HEK293T (cell line): ENCODE measurements at regions not wholly inside any gene's neighbourhood (a gene's known extent, or its start where the extent isn't known, plus 50 kb on each side); places are given as distances from the start of the nearest gene placed in this dataset.

Experiments used
- CTCF ChIA-PET: fragments of 350-600 bp; formaldehyde crosslinking; extraction: SDS; loops from one replicate; lab custom pipeline; 2021; ENCODE audit warnings: antibody characterized with exemption, inconsistent platforms; lab: Yijun Ruan, JAX
- POLR2A ChIA-PET: fragments of 350-600 bp; formaldehyde crosslinking; extraction: SDS; loops from one replicate; lab custom pipeline; 2020; ENCODE audit warnings: antibody characterized with exemption, inconsistent platforms; lab: Yijun Ruan, JAX
- DNase-seq: peaks from one replicate; pipeline ENCODE4 v3.0.0; 2012; ENCODE audit warnings: mixed read lengths; ENCODE audit errors: extremely low spot score
- ARNT ChIP-seq: fragments of 450-650 bp; IDR thresholded peaks from 2 replicates; pipeline ENCODE4 v1.6.1; 2017; ENCODE audit warnings: mild to moderate bottlenecking
- BHLHE40 ChIP-seq: fragments of 450-650 bp; IDR thresholded peaks from 2 replicates; pipeline ENCODE4 v1.6.1; 2016; ENCODE audit warnings: mild to moderate bottlenecking, moderate library complexity, borderline replicate concordance
- CTBP1 ChIP-seq: fragments of 450-650 bp; IDR thresholded peaks from 2 replicates; pipeline ENCODE4 v1.6.1; 2016; ENCODE audit warnings: borderline replicate concordance
- ELF4 ChIP-seq: fragments of 450-650 bp; IDR thresholded peaks from 2 replicates; pipeline ENCODE4 v1.6.1; 2017; ENCODE audit warnings: antibody characterized with exemption
- FOXA1 ChIP-seq: fragments of 450-650 bp; IDR thresholded peaks from 2 replicates; pipeline ENCODE4 v1.6.1; 2016; ENCODE audit warnings: mild to moderate bottlenecking
- FOXK2 ChIP-seq: fragments of 450-650 bp; IDR thresholded peaks from 2 replicates; pipeline ENCODE4 v1.6.1; 2016; ENCODE audit warnings: mild to moderate bottlenecking
- FOXM1 ChIP-seq: fragments of 450-650 bp; IDR thresholded peaks from 2 replicates; pipeline ENCODE4 v1.6.1; 2017; ENCODE audit warnings: mild to moderate bottlenecking, borderline replicate concordance
- HDGF ChIP-seq: fragments of 450-650 bp; IDR thresholded peaks from 2 replicates; pipeline ENCODE4 v1.6.1; 2017; ENCODE audit warnings: antibody characterized with exemption, borderline replicate concordance
- L3MBTL2 ChIP-seq: fragments of 450-650 bp; conservative IDR thresholded peaks from 2 replicates; pipeline ENCODE4 v1.6.1; 2016; ENCODE audit warnings: mild to moderate bottlenecking
- LEF1 ChIP-seq: fragments of 450-650 bp; IDR thresholded peaks from 2 replicates; pipeline ENCODE4 v1.6.1; 2017; ENCODE audit warnings: mild to moderate bottlenecking, borderline replicate concordance
- NFRKB ChIP-seq: fragments of 450-650 bp; IDR thresholded peaks from 2 replicates; pipeline ENCODE4 v1.6.1; 2016; ENCODE audit warnings: mild to moderate bottlenecking, moderate library complexity
- PKNOX1 ChIP-seq: fragments of 450-650 bp; IDR thresholded peaks from 2 replicates; pipeline ENCODE4 v1.6.1; 2016
- SP1 ChIP-seq: fragments of 450-650 bp; IDR thresholded peaks from 2 replicates; pipeline ENCODE4 v1.6.1; 2017
- SUZ12 ChIP-seq: fragments of 450-650 bp; IDR thresholded peaks from 2 replicates; pipeline ENCODE4 v1.6.1; 2016; ENCODE audit warnings: mild to moderate bottlenecking
- TARDBP ChIP-seq: fragments of 450-650 bp; IDR thresholded peaks from 2 replicates; pipeline ENCODE4 v1.6.1; 2016
- ZNF384 ChIP-seq: fragments of 450-650 bp; IDR thresholded peaks from 2 replicates; pipeline ENCODE4 v1.6.1; 2016

GRCh38 chr6:11869672-11870340 is 91.2 kb upstream of the ADTRP start:
- TF ChIP-seq HDGF (no peak), NFRKB (no peak), TARDBP (no peak), CTBP1 (no peak), ARNT (no peak), FOXA1 (no peak), ELF4 (no peak), FOXM1 (no peak), PKNOX1 (no peak), FOXK2 (no peak), LEF1 (no peak), SP1 (no peak), SUZ12 (no peak), L3MBTL2 (no peak), ZNF384 (no peak), BHLHE40 (no peak)
- POLR2A ChIA-PET: no interaction called here
- CTCF ChIA-PET: no interaction called here
- no peak for DNase-seq

GRCh38 chr6:11868392-11868791 is 89.8 kb upstream of the ADTRP start:
- no peak for TF ChIP-seq FOXK2
- no peak for TF ChIP-seq LEF1
- no peak for TF ChIP-seq TARDBP
- no peak for TF ChIP-seq PKNOX1
- TF ChIP-seq ELF4: no peak
- no peak for TF ChIP-seq ARNT
- no peak for TF ChIP-seq SP1
- no peak for TF ChIP-seq SUZ12
- no peak for TF ChIP-seq L3MBTL2
- no peak for TF ChIP-seq FOXA1
- no peak for TF ChIP-seq CTBP1
- no peak for TF ChIP-seq FOXM1
- no peak for TF ChIP-seq NFRKB
- TF ChIP-seq BHLHE40: no peak
- TF ChIP-seq ZNF384: no peak
- no peak for TF ChIP-seq HDGF
- DNase-seq: no peak
- ChIA-PET CTCF (no interaction called here), POLR2A (no interaction called here)

GRCh38 chr6:11865680-11866300 is 87.2 kb upstream of the ADTRP start:
- TF ChIP-seq NFRKB: no peak
- no peak for TF ChIP-seq SUZ12
- no peak for TF ChIP-seq SP1
- no peak for TF ChIP-seq FOXK2
- TF ChIP-seq FOXA1: no peak
- no peak for TF ChIP-seq CTBP1
- TF ChIP-seq BHLHE40: no peak
- no peak for TF ChIP-seq FOXM1
- TF ChIP-seq TARDBP: no peak
- no peak for TF ChIP-seq LEF1
- TF ChIP-seq ZNF384: no peak
- no peak for TF ChIP-seq HDGF
- ChIA-PET CTCF (no interaction called here), POLR2A (no interaction called here)

GRCh38 chr6:11858439-11858838 is 79.8 kb upstream of the ADTRP start:
- TF ChIP-seq L3MBTL2 (no peak), SP1 (no peak), ELF4 (no peak), CTBP1 (no peak), FOXK2 (no peak), BHLHE40 (no peak)
- ChIA-PET CTCF (no interaction called here), POLR2A (no interaction called here)
- no peak for DNase-seq

More at GRCh38 chr6:11865680-11866300, 87.2 kb upstream of the ADTRP start:
- no peak for DNase-seq

- no peak for DNase-seq
- POLR2A ChIA-PET: no interaction called here
- TF ChIP-seq SP1 (no peak), PKNOX1 (no peak), ARNT (no peak), ZNF384 (no peak), TARDBP (no peak)
- CTCF ChIA-PET: no interaction called here
Observed at GRCh38 chr6:11855743-11856142, 77.1 kb upstream of the ADTRP start.
